Panc1 (cell line): ENCODE measurements at regions not wholly inside any gene's neighbourhood (a gene's known extent, or its start where the extent isn't known, plus 50 kb on each side); places are given as distances from the start of the nearest gene placed in this dataset.

Experiments
- ATAC-seq: fragments of 200-7000 bp; cut with Tn5 transposase; 2 replicates; pipeline ENCODE4 v1.9.1; 2020; ENCODE audit warnings: mild to moderate bottlenecking, moderate library complexity
- BruUV-seq: library from RNA; stranded (reverse); fragments of 400-500 nt; replicated peaks from 2 replicates; lab custom pipeline; 2021; lab: Mats Ljungman, UMichigan
- CTCF ChIA-PET: fragments of 300-600 bp; sonication (Branson Sonifier 250); formaldehyde crosslinking; loops from one replicate; lab custom pipeline; 2022; ENCODE audit warnings: antibody characterized with exemption; lab: Charles Lee
- POLR2A ChIA-PET: fragments of 300-600 bp; sonication (Branson Sonifier 250); formaldehyde crosslinking; loops from one replicate; lab custom pipeline; 2022; ENCODE audit warnings: antibody characterized with exemption; lab: Charles Lee
- DNase-seq: peaks from one replicate; pipeline ENCODE4 v3.0.0-alpha.2; 2010; ENCODE audit warnings: low read depth, low spot score
- H3K27ac ChIP-seq: 2 replicates; pipeline ENCODE4 v1.5.1; 2011; ENCODE audit warnings: mild to moderate bottlenecking, low read length, inconsistent platforms
- H3K27me3 ChIP-seq: fragments of 200-500 bp; sonication (Bioruptor generic); 2 replicates; pipeline ENCODE4 v1.6.0; 2014; ENCODE audit warnings: low read length, inconsistent platforms; ENCODE audit not compliant: control insufficient read depth, insufficient read depth
- H3K36me3 ChIP-seq: fragments of 200-500 bp; sonication (Bioruptor generic); 2 replicates; pipeline ENCODE4 v1.5.1; 2014; ENCODE audit warnings: inconsistent platforms, mild to moderate bottlenecking, low read length, moderate library complexity; ENCODE audit not compliant: control insufficient read depth, insufficient read depth
- H3K4me1 ChIP-seq: 2 replicates; pipeline ENCODE4 v1.5.1; 2011; ENCODE audit warnings: inconsistent platforms, mild to moderate bottlenecking, low read length, moderate library complexity; ENCODE audit not compliant: control insufficient read depth, insufficient read depth
- H3K4me3 ChIP-seq, 2 experiments: 2 replicates each; pipeline ENCODE4 v1.5.1; 2011 to 2012; ENCODE audit warnings: low read depth in 2 of 2, low read length in 2 of 2, mild to moderate bottlenecking in 2 of 2, inconsistent platforms in 1 of 2, moderate library complexity in 1 of 2
- H3K9me3 ChIP-seq: fragments of 200-500 bp; sonication (Bioruptor generic); 2 replicates; pipeline ENCODE4 v1.5.1; 2014; ENCODE audit warnings: low read depth, mild to moderate bottlenecking, inconsistent platforms, low read length, moderate library complexity; ENCODE audit not compliant: control insufficient read depth, insufficient read depth
- CTCF ChIP-seq: fragments of 450-650 bp; IDR thresholded peaks from 2 replicates; pipeline ENCODE4 v1.5.1; 2017; ENCODE audit warnings: mild to moderate bottlenecking
- POLR2AphosphoS5 ChIP-seq: IDR thresholded peaks from 2 replicates; pipeline ENCODE4 v1.6.1; 2012; ENCODE audit warnings: mild to moderate bottlenecking, low read depth, low read length, moderate library complexity
- REST ChIP-seq, 2 experiments: IDR thresholded peaks; 2 replicates each; pipeline ENCODE4 v1.6.1; 2011 to 2012; ENCODE audit warnings: low read depth in 2 of 2, control low read depth in 1 of 2, low read length in 1 of 2, mild to moderate bottlenecking in 1 of 2, moderate library complexity in 1 of 2; ENCODE audit not compliant: insufficient read depth in 1 of 2
- SIN3A ChIP-seq: IDR thresholded peaks from 2 replicates; pipeline ENCODE4 v1.6.1; 2012; ENCODE audit warnings: low read depth, mild to moderate bottlenecking, low read length, moderate library complexity, borderline replicate concordance; ENCODE audit not compliant: insufficient read depth
- TCF7L2 ChIP-seq: IDR thresholded peaks from 2 replicates; pipeline ENCODE4 v1.6.1; 2011; ENCODE audit warnings: mild to moderate bottlenecking, low read depth, low read length, inconsistent platforms
- in situ Hi-C: cut with HindIII; loops from 2 replicates; pipeline ENCODE4 v1.10.0; 2016; ENCODE audit warnings: low sequenced_read_pairs, low pct_unique_long_range_greater_than_20kb
- intact Hi-C: fragments of 100-400 bp; cut with micrococcal nuclease; formaldehyde crosslinking; loops from one replicate; pipeline ENCODE4 v1.10.0; 2022; ENCODE audit not compliant: unreplicated experiment

GRCh38 chr6:159513914-159514313, 179.1 kb downstream of the SOD2 start:
- H3K4me3 ChIP-seq: no peak overlapping the region
- H3K27ac ChIP-seq: no peak overlapping the region
- no peak for DNase-seq
- CTCF ChIA-PET: no interaction called here
- intact Hi-C loops: no loop called here
- BruUV-seq: no TSS peak
- H3K9me3 ChIP-seq: no peaks in the 10 kb centered on the region
- no peaks in the 10 kb centered on the region for H3K4me1 ChIP-seq
- POLR2A ChIA-PET: no interaction called here
- TF ChIP-seq TCF7L2 (no peak), REST (IDR thresholded peaks at IDR 0.05; ENCODE audit: insufficient read depth in 1 of 2, low read depth in 2 of 2, low read length in 1 of 2) (no peak), POLR2AphosphoS5 (no peak), CTCF (no peak), SIN3A (no peak)
- peaks cover 7% of the 10 kb centered on the region for H3K27me3 ChIP-seq
- no peaks in the 10 kb centered on the region for H3K36me3 ChIP-seq
- in situ Hi-C loops: no loop called here
- ATAC-seq: no peak

- CTCF ChIA-PET: no interaction called here
- no peak overlapping the region for H3K4me3 ChIP-seq
- H3K27me3 ChIP-seq: peaks cover 7% of the 10 kb centered on the region
- H3K36me3 ChIP-seq: no peaks in the 10 kb centered on the region
- no peaks in the 10 kb centered on the region for H3K4me1 ChIP-seq
- ATAC-seq (no peak), DNase-seq (no peak)
- POLR2A ChIA-PET: no interaction called here
- TF ChIP-seq REST (IDR thresholded peaks at IDR 0.05; ENCODE audit: insufficient read depth in 1 of 2, low read depth in 2 of 2, low read length in 1 of 2) (no peak), POLR2AphosphoS5 (no peak), SIN3A (no peak), TCF7L2 (no peak)
- intact Hi-C loops: no loop called here
- H3K27ac ChIP-seq: no peak overlapping the region
- H3K9me3 ChIP-seq: no peaks in the 10 kb centered on the region
- no TSS peak for BruUV-seq
- in situ Hi-C loops: no loop called here
Observed at GRCh38 chr6:159513074-159513720, 179.8 kb downstream of the SOD2 start.
